Esophagus muscularis mucosa (tissue), 4 donors: ENCODE measurements at regions not wholly inside any gene's neighbourhood (a gene's known extent, or its start where the extent isn't known, plus 50 kb on each side); places are given as distances from the start of the nearest gene placed in this dataset.

Experiments
- DNase-seq: peaks from one replicate; pipeline ENCODE4 v3.0.0-alpha.2; 2017; ENCODE audit errors: extremely low spot score
- H3K27ac ChIP-seq, 4 donors: fragments of 200-600 bp; sonication (generic); replicated peaks in 1 of 4; 1 replicate in 3 of 4; 2 replicates in 1 of 4; pipeline ENCODE4 v1.5.1; 2016 to 2019; ENCODE audit warnings: mild to moderate bottlenecking in 1 of 4
- H3K27me3 ChIP-seq, 4 donors: fragments of 200-600 bp; sonication (generic); one replicate each; pipeline versions ENCODE4 v1.5.1 to v1.6.0; 2016 to 2019
- H3K36me3 ChIP-seq, 4 donors: fragments of 200-600 bp; sonication (generic); one replicate each; pipeline ENCODE4 v1.5.1; 2016 to 2019
- H3K4me1 ChIP-seq, 4 donors: fragments of 200-600 bp; sonication (generic); one replicate each; pipeline ENCODE4 v1.5.1; 2016 to 2019
- H3K4me3 ChIP-seq, 4 donors: fragments of 200-600 bp; sonication (generic); 1 replicate in 2 of 4; 2 replicates in 2 of 4; pipeline ENCODE4 v1.5.1; 2016 to 2019; ENCODE audit warnings: mild to moderate bottlenecking in 4 of 4, moderate library complexity in 1 of 4
- H3K9me3 ChIP-seq, 4 donors: fragments of 200-600 bp; sonication (generic); 1 replicate in 3 of 4; 2 replicates in 1 of 4; pipeline ENCODE4 v1.5.1; 2016 to 2019
- CTCF ChIP-seq, 3 experiments: fragments of 200-600 bp in 2 of 3; fragments of 450-650 bp in 1 of 3; sonication (generic) in 2 of 3; IDR thresholded peaks; one replicate each; pipeline ENCODE4 v1.5.1; 2017 to 2019; ENCODE audit warnings: antibody characterized with exemption in 3 of 3, mild to moderate bottlenecking in 2 of 3, moderate library complexity in 1 of 3
- EP300 ChIP-seq: sonication (generic); formaldehyde crosslinking; IDR thresholded peaks from one replicate; pipeline ENCODE4 v1.6.1; 2017; ENCODE audit warnings: antibody characterized with exemption
- POLR2A ChIP-seq: fragments of 450-650 bp; IDR thresholded peaks from one replicate; pipeline ENCODE4 v1.6.1; 2017; ENCODE audit warnings: antibody characterized with exemption, moderate library complexity, mild to moderate bottlenecking, low read depth
- POLR2AphosphoS5 ChIP-seq, 2 donors: sonication (generic); formaldehyde crosslinking; IDR thresholded peaks; one replicate each; pipeline ENCODE4 v1.6.1; 2017; ENCODE audit warnings: antibody characterized with exemption in 2 of 2
- WGBS: methylation state at CpG from one replicate; pipeline ENCODE4 v1.1.5; 2018; 5-methylcytosine and 5-hydroxymethylcytosine counted together
- intact Hi-C: fragments of 100-400 bp; cut with DNase I; formaldehyde crosslinking; loops from one replicate; pipeline ENCODE4 v1.15.1; 2023

DNA sequence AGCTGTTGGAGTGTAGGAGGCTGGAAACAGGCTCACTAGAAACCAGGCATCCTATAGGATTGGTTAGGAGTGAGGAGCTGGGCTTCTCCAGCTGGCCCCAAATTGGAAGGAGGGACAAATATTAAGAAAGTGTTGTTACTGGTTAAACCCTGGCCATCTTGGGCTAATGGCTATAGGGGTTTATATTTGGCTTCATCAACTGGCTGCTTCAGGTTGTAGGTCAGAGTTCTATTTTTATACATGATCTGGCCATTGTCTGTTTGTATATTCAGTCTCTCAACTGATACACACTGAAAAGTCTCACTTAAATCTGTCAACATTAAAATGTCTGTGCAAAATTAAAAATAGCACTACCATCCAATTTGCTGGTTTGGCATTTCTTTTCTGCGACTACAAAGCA lies 70.2 kb upstream of the ARRDC4 start:
- peak overlapping the region in 3 of 4 donors; percentile 16 to 57 (median 40) for H3K27ac ChIP-seq

DNA sequence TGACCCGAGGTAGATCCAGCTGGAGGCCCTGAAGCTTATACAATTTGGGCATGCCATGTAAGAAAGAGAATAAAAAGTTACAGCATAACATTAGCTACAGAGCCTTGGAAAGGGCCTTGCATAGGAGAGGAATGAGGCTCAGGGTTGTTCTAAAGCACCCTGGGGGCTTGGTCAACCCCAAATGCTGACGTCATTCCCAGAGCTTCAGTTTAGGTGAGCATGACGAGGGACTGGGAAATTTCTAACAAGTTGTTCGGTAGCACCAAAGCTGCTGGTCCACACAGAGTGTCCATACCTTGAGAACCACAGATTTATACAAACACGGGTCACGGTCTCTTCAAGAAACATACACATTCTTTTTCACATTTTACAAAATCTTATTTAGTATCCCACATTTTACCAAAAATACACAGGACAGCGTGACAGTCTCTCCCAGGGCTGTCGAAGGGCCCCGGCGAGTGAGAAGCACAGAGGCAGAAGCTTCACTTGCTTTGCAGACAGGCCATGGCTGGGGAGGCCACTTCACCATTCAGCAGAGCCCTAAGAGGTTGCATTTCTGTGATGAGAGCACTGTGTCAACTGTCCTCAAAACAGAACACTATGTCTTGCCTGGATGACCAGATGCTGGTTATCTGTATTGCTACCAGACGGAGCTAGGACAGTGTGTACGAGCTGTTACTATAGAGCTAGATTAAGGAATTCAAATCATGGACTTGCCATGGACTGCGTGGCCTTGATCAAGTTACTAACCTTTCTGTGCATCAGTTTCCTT lies 68.2 kb upstream of the ARRDC4 start:
- peaks cover 0 to 24% (median 10%) of the 10 kb centered on the region in 4 donors for H3K4me1 ChIP-seq
- WGBS: 84% methylated on average over 13 of the region's 13 CpGs
- no peak for DNase-seq
- no peak for TF ChIP-seq EP300
- no peak for TF ChIP-seq POLR2AphosphoS5 (IDR thresholded peaks at IDR 0.05)
- no peak for TF ChIP-seq CTCF (IDR thresholded peaks at IDR 0.05)
- no peak for TF ChIP-seq POLR2A
- H3K27ac ChIP-seq: no peak overlapping the region
- H3K4me3 ChIP-seq: no peak overlapping the region
- H3K9me3 ChIP-seq: no peaks in the 10 kb centered on the region
- intact Hi-C loops: no loop called here
- no peaks in the 10 kb centered on the region for H3K27me3 ChIP-seq
- H3K36me3 ChIP-seq: no peaks in the 10 kb centered on the region

More for the DNA sequence above, 70.2 kb upstream of the ARRDC4 start:
- 25% methylated on average over 1 of the region's 1 CpG for WGBS
- intact Hi-C loops: no loop called here
- DNase-seq: no peak
- Histone ChIP-seq H3K36me3 (no peaks in the 10 kb centered on the region), H3K9me3 (no peaks in the 10 kb centered on the region), H3K4me3 (no peak overlapping the region), H3K27me3 (no peaks in the 10 kb centered on the region), H3K4me1 (peaks cover 0 to 24% (median 10%) of the 10 kb centered on the region in 4 donors)
- TF ChIP-seq POLR2AphosphoS5 (IDR thresholded peaks at IDR 0.05): no peak
- TF ChIP-seq CTCF (IDR thresholded peaks at IDR 0.05): no peak
- TF ChIP-seq POLR2A: no peak
- no peak for TF ChIP-seq EP300

DNA sequence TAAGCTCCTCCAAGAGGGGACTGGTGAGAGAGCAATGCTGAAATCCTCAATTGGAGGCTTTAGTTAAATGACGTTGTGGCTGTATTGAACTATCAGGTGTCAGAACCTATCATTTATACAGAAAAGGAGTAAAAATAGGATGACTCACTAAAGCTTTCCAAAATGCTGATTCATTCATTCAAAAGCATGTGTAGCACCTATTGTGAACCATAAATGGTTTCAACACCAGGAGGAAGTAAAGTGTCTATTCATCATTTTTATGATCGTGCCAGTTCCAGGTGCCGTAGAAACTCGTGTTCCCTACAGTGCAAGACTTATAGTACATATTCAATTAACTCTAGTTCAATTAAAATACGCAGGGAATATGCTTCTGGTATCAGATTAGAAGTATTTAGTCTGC lies 66.5 kb upstream of the ARRDC4 start:
- peaks cover 0 to 24% (median 11%) of the 10 kb centered on the region in 4 donors for H3K4me1 ChIP-seq
- no peak for TF ChIP-seq EP300
- no peak for TF ChIP-seq POLR2A
- TF ChIP-seq CTCF (IDR thresholded peaks at IDR 0.05): no peak
- TF ChIP-seq POLR2AphosphoS5 (IDR thresholded peaks at IDR 0.05): no peak
- no peak overlapping the region for H3K4me3 ChIP-seq
- no peaks in the 10 kb centered on the region for H3K36me3 ChIP-seq
- no peaks in the 10 kb centered on the region for H3K9me3 ChIP-seq
- intact Hi-C loops: no loop called here
- no peak for DNase-seq
- no peaks in the 10 kb centered on the region for H3K27me3 ChIP-seq
- 44% methylated on average over 5 of the region's 5 CpGs for WGBS
- no peak overlapping the region for H3K27ac ChIP-seq

DNA sequence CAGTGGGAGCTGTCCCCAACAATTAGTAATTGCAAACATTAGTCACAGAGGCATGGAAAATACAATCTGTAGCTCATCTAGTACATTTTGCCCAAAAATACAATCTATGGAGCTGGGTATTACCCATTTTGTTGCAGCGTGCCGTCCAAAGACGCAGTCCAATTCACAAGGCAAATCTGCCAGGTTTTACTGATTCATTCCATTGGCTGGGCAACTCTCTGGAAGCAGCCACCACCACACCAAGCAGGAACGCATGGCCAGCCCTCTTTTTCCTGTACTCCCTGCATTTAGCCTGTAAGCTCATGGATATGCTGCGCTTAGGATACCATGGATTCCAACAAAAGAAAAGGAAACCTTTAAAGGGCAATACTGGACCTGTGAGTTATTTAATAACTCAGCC lies 60.5 kb upstream of the ARRDC4 start:
- no peak for TF ChIP-seq EP300
- TF ChIP-seq CTCF (IDR thresholded peaks at IDR 0.05): no peak
- no peak for TF ChIP-seq POLR2A
- TF ChIP-seq POLR2AphosphoS5 (IDR thresholded peaks at IDR 0.05): no peak
- intact Hi-C loops: loop anchor here (10.0 kb wide), 2 partner anchors 395 to 525 kb away; no protein-coding TSS in a partner anchor
- no peak for DNase-seq

More for the DNA sequence above, 60.5 kb upstream of the ARRDC4 start:
- Histone ChIP-seq H3K4me3 (no peak overlapping the region), H3K4me1 (peaks cover 0 to 27% (median 24%) of the 10 kb centered on the region in 4 donors), H3K36me3 (no peaks in the 10 kb centered on the region), H3K27me3 (no peaks in the 10 kb centered on the region), H3K27ac (peak overlapping the region in 1 of 4 donors; percentile 36), H3K9me3 (no peaks in the 10 kb centered on the region)
- WGBS: 71% methylated on average over 5 of the region's 5 CpGs
